Esophagus muscularis mucosa (tissue), 4 donors: ENCODE measurements at regions not wholly inside any gene's neighbourhood (a gene's known extent, or its start where the extent isn't known, plus 50 kb on each side); places are given as distances from the start of the nearest gene placed in this dataset.

Experiments
- CTCF ChIP-seq, 3 experiments: fragments of 200-600 bp in 2 of 3; fragments of 450-650 bp in 1 of 3; sonication (generic) in 2 of 3; IDR thresholded peaks; one replicate each; pipeline ENCODE4 v1.5.1; 2017 to 2019; ENCODE audit warnings: antibody characterized with exemption in 3 of 3, mild to moderate bottlenecking in 2 of 3, moderate library complexity in 1 of 3
- EP300 ChIP-seq: sonication (generic); formaldehyde crosslinking; IDR thresholded peaks from one replicate; pipeline ENCODE4 v1.6.1; 2017; ENCODE audit warnings: antibody characterized with exemption
- POLR2A ChIP-seq: fragments of 450-650 bp; IDR thresholded peaks from one replicate; pipeline ENCODE4 v1.6.1; 2017; ENCODE audit warnings: antibody characterized with exemption, moderate library complexity, mild to moderate bottlenecking, low read depth
- POLR2AphosphoS5 ChIP-seq, 2 donors: sonication (generic); formaldehyde crosslinking; IDR thresholded peaks; one replicate each; pipeline ENCODE4 v1.6.1; 2017; ENCODE audit warnings: antibody characterized with exemption in 2 of 2

- TF ChIP-seq CTCF (IDR thresholded peaks at IDR 0.05): no peak
- no peak for TF ChIP-seq EP300
- no peak for TF ChIP-seq POLR2A
- TF ChIP-seq POLR2AphosphoS5 (IDR thresholded peaks at IDR 0.05): no peak
Observed at GRCh38 chr3:33993631-33994030, 195.2 kb downstream of the PDCD6IP start.
